ENCODE measurements at regions not wholly inside any gene's neighbourhood (a gene's known extent, or its start where the extent isn't known, plus 50 kb on each side); places are given as distances from the start of the nearest gene placed in this dataset.

DNA sequence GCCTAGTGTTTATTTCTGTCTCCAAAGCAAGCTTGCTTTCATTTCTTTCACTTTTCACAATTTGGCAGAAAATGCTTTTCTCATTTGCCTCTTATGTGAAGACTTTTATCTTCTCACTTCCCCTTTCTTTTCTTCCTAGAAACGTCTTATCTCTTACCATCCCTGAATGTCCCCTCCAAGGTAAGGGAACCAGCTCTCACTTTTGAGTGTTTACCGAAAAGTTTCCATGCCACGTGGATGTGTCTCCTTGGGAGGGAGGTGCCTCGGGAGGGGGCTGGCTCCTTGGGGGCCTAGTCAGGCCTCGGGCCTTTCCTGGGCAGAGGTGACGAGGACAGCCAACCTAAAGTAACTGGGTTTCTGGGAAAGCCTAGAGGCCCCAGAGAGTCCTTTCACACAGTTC, 127.4 kb downstream of the CD24 start (continued):
- TF ChIP-seq, protein P1, sequence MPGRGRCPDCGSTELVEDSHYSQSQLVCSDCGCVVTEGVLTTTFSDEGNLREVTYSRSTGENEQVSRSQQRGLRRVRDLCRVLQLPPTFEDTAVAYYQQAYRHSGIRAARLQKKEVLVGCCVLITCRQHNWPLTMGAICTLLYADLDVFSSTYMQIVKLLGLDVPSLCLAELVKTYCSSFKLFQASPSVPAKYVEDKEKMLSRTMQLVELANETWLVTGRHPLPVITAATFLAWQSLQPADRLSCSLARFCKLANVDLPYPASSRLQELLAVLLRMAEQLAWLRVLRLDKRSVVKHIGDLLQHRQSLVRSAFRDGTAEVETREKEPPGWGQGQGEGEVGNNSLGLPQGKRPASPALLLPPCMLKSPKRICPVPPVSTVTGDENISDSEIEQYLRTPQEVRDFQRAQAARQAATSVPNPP (IDR thresholded peaks at IDR 0.05; ENCODE audit: borderline replicate concordance, insufficient read depth, insufficient read length): no peak
- TF ChIP-seq ZNF586 (CRISPR knock-in tag; conservative IDR thresholded peaks at IDR 0.05) (no peak), SREBF2 (CRISPR knock-in tag; IDR thresholded peaks at IDR 0.05) (no peak), FOXJ2 (tag; IDR thresholded peaks at IDR 0.05) (peak; percentile 91), ZNF75A (CRISPR knock-in tag; IDR thresholded peaks at IDR 0.05) (no peak), SAFB2 (IDR thresholded peaks at IDR 0.05; ENCODE audit: borderline replicate concordance, low read depth, low read length, severe bottlenecking) (no peak), POLR3A (IDR thresholded peaks at IDR 0.05; ENCODE audit: borderline replicate concordance, extremely low read depth, insufficient read depth, insufficient read length) (no peak), ZNF347 (CRISPR knock-in tag; IDR thresholded peaks at IDR 0.05; ENCODE audit: low read depth) (no peak), NBN (IDR thresholded peaks at IDR 0.05; ENCODE audit: low read depth) (no peak), SMARCE1 (IDR thresholded peaks at IDR 0.05) (peak; percentile 95), KLF6 (CRISPR knock-in tag; IDR thresholded peaks at IDR 0.05; ENCODE audit: borderline replicate concordance) (peak; percentile 87; the same call in 1 of the 2 replicates), CHD4 (IDR thresholded peaks at IDR 0.05; ENCODE audit: insufficient read depth, insufficient replicate concordance, low read depth, low read length, poor library complexity, severe bottlenecking) (no peak), SNIP1 (IDR thresholded peaks at IDR 0.05; ENCODE audit: low read depth) (no peak), SPI1 (IDR thresholded peaks at IDR 0.05; ENCODE audit: borderline replicate concordance, low read depth, low read length) (peak; percentile 96), NFE2L1 (tag; IDR thresholded peaks at IDR 0.05; ENCODE audit: borderline replicate concordance, low read depth) (no peak), PHB2 (IDR thresholded peaks at IDR 0.05; ENCODE audit: low read depth) (no peak), ZNF695 (CRISPR knock-in tag; IDR thresholded peaks at IDR 0.05) (no peak)
- TF ChIP-seq, protein P2, sequence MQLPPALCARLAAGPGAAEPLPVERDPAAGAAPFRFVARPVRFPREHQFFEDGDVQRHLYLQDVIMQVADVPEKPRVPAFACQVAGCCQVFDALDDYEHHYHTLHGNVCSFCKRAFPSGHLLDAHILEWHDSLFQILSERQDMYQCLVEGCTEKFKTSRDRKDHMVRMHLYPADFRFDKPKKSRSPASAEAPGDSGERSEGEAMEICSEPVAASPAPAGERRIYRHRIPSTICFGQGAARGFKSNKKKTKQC (CRISPR knock-in tag; IDR thresholded peaks at IDR 0.05): no peak
- TF ChIP-seq, protein P3, sequence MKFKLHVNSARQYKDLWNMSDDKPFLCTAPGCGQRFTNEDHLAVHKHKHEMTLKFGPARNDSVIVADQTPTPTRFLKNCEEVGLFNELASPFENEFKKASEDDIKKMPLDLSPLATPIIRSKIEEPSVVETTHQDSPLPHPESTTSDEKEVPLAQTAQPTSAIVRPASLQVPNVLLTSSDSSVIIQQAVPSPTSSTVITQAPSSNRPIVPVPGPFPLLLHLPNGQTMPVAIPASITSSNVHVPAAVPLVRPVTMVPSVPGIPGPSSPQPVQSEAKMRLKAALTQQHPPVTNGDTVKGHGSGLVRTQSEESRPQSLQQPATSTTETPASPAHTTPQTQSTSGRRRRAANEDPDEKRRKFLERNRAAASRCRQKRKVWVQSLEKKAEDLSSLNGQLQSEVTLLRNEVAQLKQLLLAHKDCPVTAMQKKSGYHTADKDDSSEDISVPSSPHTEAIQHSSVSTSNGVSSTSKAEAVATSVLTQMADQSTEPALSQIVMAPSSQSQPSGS (CRISPR knock-in tag; IDR thresholded peaks at IDR 0.05): no peak
- TF ChIP-seq, protein P4, sequence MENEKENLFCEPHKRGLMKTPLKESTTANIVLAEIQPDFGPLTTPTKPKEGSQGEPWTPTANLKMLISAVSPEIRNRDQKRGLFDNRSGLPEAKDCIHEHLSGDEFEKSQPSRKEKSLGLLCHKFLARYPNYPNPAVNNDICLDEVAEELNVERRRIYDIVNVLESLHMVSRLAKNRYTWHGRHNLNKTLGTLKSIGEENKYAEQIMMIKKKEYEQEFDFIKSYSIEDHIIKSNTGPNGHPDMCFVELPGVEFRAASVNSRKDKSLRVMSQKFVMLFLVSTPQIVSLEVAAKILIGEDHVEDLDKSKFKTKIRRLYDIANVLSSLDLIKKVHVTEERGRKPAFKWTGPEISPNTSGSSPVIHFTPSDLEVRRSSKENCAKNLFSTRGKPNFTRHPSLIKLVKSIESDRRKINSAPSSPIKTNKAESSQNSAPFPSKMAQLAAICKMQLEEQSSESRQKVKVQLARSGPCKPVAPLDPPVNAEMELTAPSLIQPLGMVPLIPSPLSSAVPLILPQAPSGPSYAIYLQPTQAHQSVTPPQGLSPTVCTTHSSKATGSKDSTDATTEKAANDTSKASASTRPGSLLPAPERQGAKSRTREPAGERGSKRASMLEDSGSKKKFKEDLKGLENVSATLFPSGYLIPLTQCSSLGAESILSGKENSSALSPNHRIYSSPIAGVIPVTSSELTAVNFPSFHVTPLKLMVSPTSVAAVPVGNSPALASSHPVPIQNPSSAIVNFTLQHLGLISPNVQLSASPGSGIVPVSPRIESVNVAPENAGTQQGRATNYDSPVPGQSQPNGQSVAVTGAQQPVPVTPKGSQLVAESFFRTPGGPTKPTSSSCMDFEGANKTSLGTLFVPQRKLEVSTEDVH (IDR thresholded peaks at IDR 0.05; ENCODE audit: low read depth, partially characterized antibody): no peak
- TF ChIP-seq, protein P5, sequence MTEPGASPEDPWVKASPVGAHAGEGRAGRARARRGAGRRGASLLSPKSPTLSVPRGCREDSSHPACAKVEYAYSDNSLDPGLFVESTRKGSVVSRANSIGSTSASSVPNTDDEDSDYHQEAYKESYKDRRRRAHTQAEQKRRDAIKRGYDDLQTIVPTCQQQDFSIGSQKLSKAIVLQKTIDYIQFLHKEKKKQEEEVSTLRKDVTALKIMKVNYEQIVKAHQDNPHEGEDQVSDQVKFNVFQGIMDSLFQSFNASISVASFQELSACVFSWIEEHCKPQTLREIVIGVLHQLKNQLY (CRISPR knock-in tag; conservative IDR thresholded peaks at IDR 0.05): no peak

Measured in K562 (cell line).